ENCODE measurements at regions not wholly inside any gene's neighbourhood (a gene's known extent, or its start where the extent isn't known, plus 50 kb on each side); places are given as distances from the start of the nearest gene placed in this dataset.

DNA sequence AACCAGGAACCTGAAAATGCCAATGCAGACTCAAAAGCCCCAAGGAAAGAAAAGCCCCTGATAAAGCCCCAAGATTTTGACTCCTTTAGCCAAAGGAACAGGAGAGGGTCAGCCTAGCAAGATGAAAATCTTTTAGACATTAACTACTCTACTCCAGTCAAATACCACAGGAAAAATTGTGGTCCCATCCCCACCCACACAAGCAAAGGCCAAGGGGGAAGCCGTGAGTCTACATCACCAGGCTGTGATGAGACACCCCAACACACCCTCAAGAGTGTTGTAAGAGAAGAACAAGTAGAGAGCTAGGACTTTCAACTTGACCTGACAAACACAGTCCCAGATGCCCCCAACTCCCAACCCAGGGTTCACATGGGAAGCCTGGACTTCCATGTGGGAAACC lies 192.8 kb upstream of the NR5A2 start:
- no peaks in the 10 kb centered on the region for H3K79me2 ChIP-seq (ENCODE audit: control insufficient read depth, insufficient read depth, low read length)
- ChIA-PET SMC1A (ENCODE audit: uncharacterized antibody, unreplicated experiment) (no interaction called here), POLR2A (no interaction called here), CTCF (no interaction called here), RAD21 (ENCODE audit: unreplicated experiment) (no interaction called here)
- H2AFZ ChIP-seq (ENCODE audit: control insufficient read depth, low read depth, low read length): no peak overlapping the region
- no peak for ATAC-seq
- in situ Hi-C loops (cut with MboI) (no loop called here), intact Hi-C loops (cut with micrococcal nuclease; ENCODE audit: unreplicated experiment) (no loop called here)
- H3K4me2 ChIP-seq (ENCODE audit: control insufficient read depth, insufficient read depth): no peak overlapping the region
- no peaks in the 10 kb centered on the region for H3K27me3 ChIP-seq (replicated peaks in 1 of 2; ENCODE audit: control insufficient read depth in 2 of 2, insufficient read depth in 2 of 2, low read length in 1 of 2)
- H3K9ac ChIP-seq (ENCODE audit: control insufficient read depth, insufficient read depth, low read length): no peak overlapping the region
- no peaks in the 10 kb centered on the region for H3K36me3 ChIP-seq (ENCODE audit: control insufficient read depth in 2 of 2, insufficient read depth in 2 of 2, low read length in 1 of 2)
- no peak overlapping the region for H3K27ac ChIP-seq (ENCODE audit: control insufficient read depth, insufficient read depth)
- DNase-seq (ENCODE audit: low read depth, low spot score): no peak
- no peaks in the 10 kb centered on the region for H3K9me3 ChIP-seq (replicated peaks; ENCODE audit: control insufficient read depth, insufficient read depth, low read length)
- no peaks in the 10 kb centered on the region for H4K20me1 ChIP-seq (ENCODE audit: control insufficient read depth, insufficient read depth)
- 0% methylated on average over 1 of the region's 1 CpG for WGBS (ENCODE audit: insufficient coverage, insufficient replicate concordance, low lambda C conversion rate, missing lambda C conversion rate)
- FAIRE-seq: no peak
- H3K4me1 ChIP-seq (ENCODE audit: control insufficient read depth, insufficient read depth, low read length): no peaks in the 10 kb centered on the region
- BruUV-seq (replicated peaks): no TSS peak
- TF ChIP-seq, protein P1, sequence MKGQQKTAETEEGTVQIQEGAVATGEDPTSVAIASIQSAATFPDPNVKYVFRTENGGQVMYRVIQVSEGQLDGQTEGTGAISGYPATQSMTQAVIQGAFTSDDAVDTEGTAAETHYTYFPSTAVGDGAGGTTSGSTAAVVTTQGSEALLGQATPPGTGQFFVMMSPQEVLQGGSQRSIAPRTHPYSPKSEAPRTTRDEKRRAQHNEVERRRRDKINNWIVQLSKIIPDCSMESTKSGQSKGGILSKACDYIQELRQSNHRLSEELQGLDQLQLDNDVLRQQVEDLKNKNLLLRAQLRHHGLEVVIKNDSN (IDR thresholded peaks at IDR 0.05; ENCODE audit: borderline replicate concordance, extremely low read length, insufficient read depth, low read depth, low read length): no peak
- TF ChIP-seq ASH2L (IDR thresholded peaks at IDR 0.05; ENCODE audit: borderline replicate concordance, low read depth) (no peak), TBL1XR1 (IDR thresholded peaks at IDR 0.05; ENCODE audit: low read depth, low read length) (no peak), SPI1 (IDR thresholded peaks at IDR 0.05; ENCODE audit: borderline replicate concordance, insufficient read depth, low read depth, low read length) (no peak), ELK1 (IDR thresholded peaks at IDR 0.05; ENCODE audit: low read depth, low read length) (no peak), HDAC2 (IDR thresholded peaks at IDR 0.05) (no peak), MYB (IDR thresholded peaks at IDR 0.05; ENCODE audit: borderline replicate concordance, low read depth, low read length) (no peak), IRF5 (IDR thresholded peaks at IDR 0.05; ENCODE audit: borderline replicate concordance) (no peak), JUND (IDR thresholded peaks at IDR 0.05; ENCODE audit: low read depth, low read length) (no peak), IKZF2 (IDR thresholded peaks at IDR 0.05) (no peak), CBFB (IDR thresholded peaks at IDR 0.05; ENCODE audit: low read depth) (no peak), RELB (IDR thresholded peaks at IDR 0.05; ENCODE audit: low read depth) (no peak), USF2 (IDR thresholded peaks at IDR 0.05; ENCODE audit: borderline replicate concordance, low read depth, low read length) (no peak)
- H3K4me3 ChIP-seq: no peak overlapping the region
